Caki2 (cell line): ENCODE measurements at regions not wholly inside any gene's neighbourhood (a gene's known extent, or its start where the extent isn't known, plus 50 kb on each side); places are given as distances from the start of the nearest gene placed in this dataset.
"Not testable (repeated sequence)": the region's sequence is repeated elsewhere in the genome, so short reads cannot be mapped to it uniquely, and the experiment has no call there.

ENCODE experiments used
- DNase-seq: peaks from one replicate; pipeline ENCODE4 v3.0.0-alpha.2; 2015; ENCODE audit warnings: low read depth
- in situ Hi-C: cut with HindIII; loops from 2 replicates; pipeline ENCODE4 v1.10.0; 2016; ENCODE audit warnings: low sequenced_read_pairs, low pct_unique_long_range_greater_than_20kb, mixed read lengths

- in situ Hi-C loops: no loop called here
- DNase-seq: no peak
These were observed 138.7 kb downstream of the BRMS1L start for GRCh38 chr14:35964697-35965286.

DNA sequence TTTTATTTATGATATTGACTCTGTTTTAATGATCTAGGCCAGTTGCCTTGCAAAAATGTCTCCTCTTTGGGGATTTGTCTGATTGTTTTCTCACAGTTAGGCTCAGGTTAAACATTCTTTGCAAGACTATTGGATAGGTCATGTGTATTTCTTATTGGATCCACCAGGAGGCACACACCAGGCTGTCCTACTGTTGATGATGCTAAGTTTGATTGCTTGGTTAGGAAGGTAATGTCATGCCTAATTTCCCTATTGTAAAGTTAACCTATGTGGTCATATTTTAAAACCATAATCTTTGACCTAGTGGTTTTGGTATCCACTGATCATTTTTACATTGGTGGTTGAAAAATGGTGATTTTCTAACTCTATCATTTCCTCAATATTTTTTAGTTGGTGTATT is 137.1 kb downstream of the BRMS1L start:
- in situ Hi-C loops: no loop called here
- no peak for DNase-seq

- DNase-seq: no peak
- in situ Hi-C loops: no loop called here
These were observed 135.6 kb downstream of the BRMS1L start for GRCh38 chr14:35961697-35962274.

DNA sequence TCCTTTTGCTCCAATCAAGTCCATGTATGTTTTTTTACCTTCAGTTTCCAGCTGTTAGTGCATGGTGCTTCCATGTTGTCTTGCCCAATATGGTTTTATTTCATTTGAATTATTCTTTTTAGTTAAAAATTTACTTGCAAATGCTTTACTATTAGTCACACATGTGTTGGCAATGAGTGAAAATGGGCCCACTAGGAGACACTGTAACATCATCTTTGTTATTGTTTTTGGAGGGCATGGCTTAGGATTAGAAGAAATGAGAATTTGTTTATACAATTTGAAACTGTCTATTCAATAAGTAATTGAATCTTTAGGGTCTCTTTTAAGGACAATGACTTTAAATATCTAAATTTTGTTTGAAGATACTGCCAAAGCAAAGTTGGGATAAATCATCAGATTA is 133.7 kb downstream of the BRMS1L start:
- DNase-seq: no peak
- in situ Hi-C loops: no loop called here

DNA sequence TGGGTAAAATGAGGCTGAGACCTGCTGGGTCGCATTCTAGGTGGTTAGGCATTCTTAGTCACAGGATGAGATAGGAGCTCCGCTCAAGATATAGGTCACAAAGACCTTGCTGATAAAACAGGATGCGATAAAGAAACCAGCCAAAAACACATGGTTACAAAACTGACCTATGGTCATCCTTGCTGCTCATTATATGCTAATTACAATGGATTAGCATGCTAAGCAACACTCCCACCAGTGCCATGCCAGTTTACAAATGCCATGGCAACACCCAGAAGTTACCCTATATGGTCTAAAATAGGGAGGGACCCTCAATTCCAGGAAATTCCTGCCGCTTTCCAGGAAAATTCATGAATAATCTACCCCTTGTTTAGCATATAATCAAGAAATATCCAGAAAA is 132.4 kb downstream of the BRMS1L start:
- in situ Hi-C loops: no loop called here
- no peak for DNase-seq

DNA sequence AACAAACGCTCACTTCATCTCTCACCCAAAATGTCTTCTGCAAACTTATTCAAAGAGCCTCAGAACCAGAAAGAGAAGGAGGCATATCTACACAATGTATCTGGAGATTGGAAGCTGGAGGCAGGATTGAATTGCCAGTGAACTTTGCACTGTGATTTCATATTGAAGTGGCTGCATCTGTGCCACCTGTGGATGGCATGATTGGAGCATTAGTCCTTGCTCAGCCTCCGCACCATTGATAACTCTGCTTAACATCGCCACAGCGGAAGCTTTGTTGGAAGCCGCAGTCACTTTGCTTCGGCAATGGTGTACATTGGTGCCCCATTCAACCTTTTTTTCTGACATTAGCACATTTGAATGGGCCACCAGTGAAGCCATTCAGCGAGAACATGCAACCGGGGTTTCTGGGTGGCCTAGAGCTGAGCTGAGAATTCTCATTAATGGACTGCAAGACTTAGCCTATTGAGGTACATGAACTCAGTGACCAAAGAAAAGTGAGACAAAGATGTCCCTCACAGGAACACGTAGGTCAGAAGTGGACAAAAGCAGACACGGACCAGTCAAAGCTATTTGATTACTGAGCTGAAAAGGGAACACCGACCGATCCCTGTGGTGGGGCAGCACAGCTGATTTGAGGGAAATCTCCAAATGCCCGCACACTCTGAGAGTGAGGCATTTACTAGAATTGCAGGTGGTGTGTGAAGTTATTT is 130.4 kb downstream of the BRMS1L start:
- DNase-seq: no peak
- in situ Hi-C loops: no loop called here

DNA sequence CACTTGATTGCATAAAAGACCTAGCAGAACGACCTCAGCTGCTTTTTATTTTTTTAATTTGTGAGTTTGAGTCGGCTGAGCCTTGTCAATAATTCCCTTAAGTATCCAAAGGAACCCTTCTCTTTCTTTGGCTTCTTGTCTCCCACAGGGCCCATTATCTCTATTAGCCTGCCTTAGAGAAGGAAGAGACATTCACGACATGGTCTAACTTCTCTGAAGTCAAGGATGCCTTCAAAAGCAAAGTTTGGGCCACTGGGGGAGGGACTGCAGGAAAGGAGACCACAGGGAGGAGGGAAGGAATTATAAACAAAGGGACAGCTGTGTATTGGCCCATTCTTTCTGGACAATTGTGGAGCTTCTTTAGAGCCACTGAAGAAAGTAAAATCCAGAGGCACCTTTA is 126.4 kb downstream of the BRMS1L start:
- in situ Hi-C loops: no loop called here
- no peak for DNase-seq

- in situ Hi-C loops: no loop called here
- no peak for DNase-seq
These were observed 123.9 kb downstream of the BRMS1L start for GRCh38 chr14:35949920-35950513.

GRCh38 chr14:35947983-35948382 is 121.8 kb downstream of the BRMS1L start:
- in situ Hi-C loops, DNase-seq: not testable (repeated sequence)

GRCh38 chr14:35944847-35945246 is 118.7 kb downstream of the BRMS1L start:
- DNase-seq: peak; percentile 10
- in situ Hi-C loops: no loop called here

GRCh38 chr14:35940291-35940690 is 114.2 kb downstream of the BRMS1L start:
- in situ Hi-C loops: no loop called here

GRCh38 chr14:35938770-35939169 is 112.6 kb downstream of the BRMS1L start:
- no peak for DNase-seq
- in situ Hi-C loops: no loop called here

More at GRCh38 chr14:35940291-35940690, 114.2 kb downstream of the BRMS1L start:
- DNase-seq: no peak

GRCh38 chr14:35934499-35934898 is 108.4 kb downstream of the BRMS1L start:
- no peak for DNase-seq
- in situ Hi-C loops: no loop called here

GRCh38 chr14:35932659-35933159 is 106.6 kb downstream of the BRMS1L start:
- in situ Hi-C loops: no loop called here
- DNase-seq: no peak

DNA sequence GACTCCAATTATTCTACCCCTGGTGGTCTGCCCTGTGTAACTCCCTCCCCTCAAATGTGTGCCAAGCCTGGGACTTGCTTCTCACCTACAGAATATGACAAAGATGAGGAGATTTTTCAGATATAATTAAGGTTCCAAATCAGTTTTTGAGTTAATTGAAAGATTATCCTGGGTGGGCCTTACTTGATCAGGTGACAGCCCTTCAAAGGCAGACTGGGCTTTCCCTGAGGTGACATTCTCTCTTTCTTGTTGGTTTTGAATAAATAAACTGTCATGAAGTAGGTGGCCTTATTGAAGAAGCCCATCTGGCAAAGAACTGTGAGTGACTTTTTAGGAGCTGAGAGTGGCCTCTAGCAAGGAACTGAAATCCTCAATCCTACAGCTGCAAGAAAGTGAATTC is 106.0 kb downstream of the BRMS1L start:
- DNase-seq: no peak
- in situ Hi-C loops: no loop called here

DNA sequence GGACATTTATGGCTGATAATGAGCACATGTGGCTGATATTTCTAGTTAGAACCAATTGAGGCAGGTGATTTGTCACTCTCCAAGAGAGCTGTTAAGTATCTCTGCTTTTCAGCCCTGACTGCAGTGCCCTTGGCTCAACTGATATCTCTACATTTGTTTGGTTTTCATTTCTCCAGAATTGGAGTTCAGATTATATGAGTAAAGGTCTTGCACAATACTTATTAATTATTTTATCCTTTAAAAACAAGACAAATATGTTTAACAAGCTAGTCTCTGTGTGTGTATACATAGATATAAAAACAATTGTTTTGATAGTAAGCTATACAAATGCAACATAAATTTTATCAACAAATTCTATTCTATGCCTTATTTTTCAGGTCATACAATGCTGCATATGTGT is 105.2 kb downstream of the BRMS1L start:
- DNase-seq: no peak
- in situ Hi-C loops: no loop called here

DNA sequence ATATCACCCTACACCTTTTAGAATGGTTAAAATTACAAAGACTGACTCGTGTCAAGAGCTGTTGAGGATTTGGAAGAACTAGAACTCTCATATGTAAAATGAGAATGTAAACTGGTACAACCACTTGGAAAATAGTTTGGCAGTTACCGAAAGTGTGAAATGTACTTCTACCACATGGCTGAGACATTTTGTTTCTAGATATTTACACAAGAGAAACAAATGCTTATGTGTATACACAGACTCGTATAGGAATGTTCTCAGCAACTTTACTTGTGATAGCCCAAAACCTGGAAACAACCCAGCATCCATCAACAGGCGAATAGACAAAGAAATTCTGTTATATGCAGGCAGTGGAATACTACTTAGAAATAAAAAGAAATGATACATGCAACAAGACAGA is 103.0 kb downstream of the BRMS1L start:
- DNase-seq: no peak
- in situ Hi-C loops: no loop called here

GRCh38 chr14:35927727-35928126 is 101.6 kb downstream of the BRMS1L start:
- in situ Hi-C loops: no loop called here
- DNase-seq: no peak

GRCh38 chr14:35925319-35925718 is 99.2 kb downstream of the BRMS1L start:
- in situ Hi-C loops: no loop called here
- DNase-seq: no peak
